GM10248 (cell line): ENCODE measurements at regions not wholly inside any gene's neighbourhood (a gene's known extent, or its start where the extent isn't known, plus 50 kb on each side); places are given as distances from the start of the nearest gene placed in this dataset.

Experiments used
- CTCF ChIA-PET: fragments of 300-600 bp; sonication (Branson Sonifier 250); formaldehyde crosslinking; extraction: SDS; loops from one replicate; lab custom pipeline; 2021; ENCODE audit warnings: antibody characterized with exemption; lab: Yijun Ruan, JAX
- POLR2A ChIA-PET: fragments of 350-650 bp; sonication (Branson Sonifier 250); formaldehyde crosslinking; extraction: SDS; loops from one replicate; lab custom pipeline; 2020; ENCODE audit warnings: antibody characterized with exemption; lab: Yijun Ruan, JAX
- DNase-seq: peaks from one replicate; pipeline ENCODE4 v3.0.0; 2012; ENCODE audit errors: extremely low spot score
- CTCF ChIP-seq: IDR thresholded peaks from 2 replicates; pipeline ENCODE4 v1.5.1; 2012; ENCODE audit warnings: mild to moderate bottlenecking, low read depth; ENCODE audit errors: extremely low read depth, missing control alignments, control extremely low read depth

GRCh38 chr2:183925281-183925680 lies 673.0 kb upstream of the ZNF804A start:
- ChIA-PET POLR2A (no interaction called here), CTCF (no interaction called here)
- no peak for TF ChIP-seq CTCF
- DNase-seq, result no peak

- no peak for TF ChIP-seq CTCF
- CTCF ChIA-PET, result no interaction called here
- POLR2A ChIA-PET, result no interaction called here
- no peak for DNase-seq
These were observed 671.9 kb upstream of the ZNF804A start for GRCh38 chr2:183926433-183926832.

GRCh38 chr2:183927406-183928325 lies 670.7 kb upstream of the ZNF804A start:
- ChIA-PET POLR2A (no interaction called here), CTCF (no interaction called here)
- TF ChIP-seq CTCF, result no peak
- no peak for DNase-seq

GRCh38 chr2:183935005-183935404 lies 663.3 kb upstream of the ZNF804A start:
- ChIA-PET POLR2A (no interaction called here), CTCF (no interaction called here)
- DNase-seq, result no peak
- no peak for TF ChIP-seq CTCF

- CTCF ChIA-PET, result no interaction called here
- no peak for DNase-seq
- POLR2A ChIA-PET, result no interaction called here
- TF ChIP-seq CTCF, result no peak
These were observed 661.1 kb upstream of the ZNF804A start for GRCh38 chr2:183937220-183937619.

- ChIA-PET CTCF (no interaction called here), POLR2A (no interaction called here)
- DNase-seq, result no peak
- no peak for TF ChIP-seq CTCF
These were observed 652.1 kb upstream of the ZNF804A start for GRCh38 chr2:183946193-183946592.
